WTC11 (cell line): ENCODE measurements at regions not wholly inside any gene's neighbourhood (a gene's known extent, or its start where the extent isn't known, plus 50 kb on each side); places are given as distances from the start of the nearest gene placed in this dataset.

Source experiments
- ATAC-seq: fragments of 200-7000 bp; cut with Tn5 transposase; 2 replicates; pipeline ENCODE4 v1.10.0; 2021; ENCODE audit warnings: mild to moderate bottlenecking, moderate library complexity
- CTCF ChIA-PET: fragments of 300-600 bp; sonication (Branson Sonifier 250); formaldehyde crosslinking; loops from one replicate; lab custom pipeline; 2021; ENCODE audit warnings: antibody characterized with exemption; lab: Charles Lee
- POLR2A ChIA-PET: fragments of 350-600 bp; sonication (Branson Sonifier 250); formaldehyde crosslinking; loops from one replicate; lab custom pipeline; 2021; ENCODE audit warnings: antibody characterized with exemption; lab: Charles Lee
- DNase-seq: peaks from one replicate; pipeline ENCODE4 v3.0.0; 2021; ENCODE audit warnings: low spot score
- H3K27ac Mint-ChIP-seq: 2 replicates; pipeline ENCODE4 v1.8.0; 2021; ENCODE audit warnings: mixed read lengths
- H3K27me3 Mint-ChIP-seq: 2 replicates; pipeline ENCODE4 v1.8.0; 2021; ENCODE audit warnings: low read depth, mild to moderate bottlenecking, moderate library complexity, mixed read lengths
- H3K36me3 Mint-ChIP-seq: 2 replicates; pipeline ENCODE4 v1.8.0; 2021; ENCODE audit warnings: mixed read lengths
- H3K4me1 Mint-ChIP-seq: 2 replicates; pipeline ENCODE4 v1.8.0; 2022; ENCODE audit warnings: mixed read lengths
- H3K4me3 Mint-ChIP-seq: 2 replicates; pipeline ENCODE4 v1.8.0; 2021; ENCODE audit warnings: mild to moderate bottlenecking, moderate library complexity, mixed read lengths
- H3K9me3 Mint-ChIP-seq: 2 replicates; pipeline ENCODE4 v1.8.0; 2021; ENCODE audit warnings: mixed read lengths
- CBFB ChIP-seq: sonication (generic); formaldehyde crosslinking; IDR thresholded peaks from 2 replicates; pipeline ENCODE4 v1.8.1; 2022; ENCODE audit warnings: mild to moderate bottlenecking, low read depth, missing genetic modification reagents
- CREM ChIP-seq: sonication (generic); formaldehyde crosslinking; IDR thresholded peaks from 2 replicates; pipeline ENCODE4 v1.8.1; 2022; ENCODE audit warnings: mild to moderate bottlenecking, missing genetic modification reagents, moderate library complexity
- EMX1 ChIP-seq: fragments of 250-450 bp; sonication (Bioruptor Pico); IDR thresholded peaks from 2 replicates; pipeline ENCODE4 v1.8.0; 2021; ENCODE audit warnings: mild to moderate bottlenecking
- GTF2I ChIP-seq: fragments of 250-450 bp; sonication (Bioruptor Pico); conservative IDR thresholded peaks from 2 replicates; pipeline ENCODE4 v1.4.0; 2021; ENCODE audit warnings: mild to moderate bottlenecking
- JAZF1 ChIP-seq: fragments of 250-450 bp; sonication (Bioruptor Pico); IDR thresholded peaks from 2 replicates; pipeline ENCODE4 v1.9.0; 2021; ENCODE audit warnings: moderate library complexity, mild to moderate bottlenecking, inconsistent platforms
- NFE2L1 ChIP-seq: sonication (generic); formaldehyde crosslinking; IDR thresholded peaks from 2 replicates; pipeline ENCODE4 v1.8.1; 2023; ENCODE audit warnings: missing genetic modification reagents
- OVOL2 ChIP-seq: fragments of 250-450 bp; sonication (Bioruptor Pico); IDR thresholded peaks from 2 replicates; pipeline ENCODE4 v1.9.0; 2021; ENCODE audit warnings: mild to moderate bottlenecking, borderline replicate concordance
- TF ChIP-seq, protein P1 (sequence below): fragments of 250-450 bp; sonication (Bioruptor Pico); IDR thresholded peaks from 2 replicates; pipeline ENCODE4 v1.9.0; 2021; ENCODE audit warnings: mild to moderate bottlenecking
- TF ChIP-seq, protein P2 (sequence below): sonication (generic); formaldehyde crosslinking; IDR thresholded peaks from 2 replicates; pipeline ENCODE4 v1.8.1; 2023; ENCODE audit warnings: mild to moderate bottlenecking, missing genetic modification reagents, moderate library complexity
- TF ChIP-seq, protein P3 (sequence below): sonication (generic); formaldehyde crosslinking; IDR thresholded peaks from 2 replicates; pipeline ENCODE4 v1.8.0; 2023; ENCODE audit warnings: missing genetic modification reagents, mild to moderate bottlenecking, borderline replicate concordance
- TF ChIP-seq, protein P4 (sequence below): fragments of 250-450 bp; sonication (Bioruptor Pico); IDR thresholded peaks from 2 replicates; pipeline ENCODE4 v1.9.0; 2021; ENCODE audit warnings: mild to moderate bottlenecking
- TF ChIP-seq, protein P5 (sequence below): sonication (generic); formaldehyde crosslinking; IDR thresholded peaks from 2 replicates; pipeline ENCODE4 v1.8.1; 2023; ENCODE audit warnings: mild to moderate bottlenecking, moderate library complexity, missing genetic modification reagents
- TF ChIP-seq, protein P6 (sequence below): sonication (generic); formaldehyde crosslinking; IDR thresholded peaks from 2 replicates; pipeline ENCODE4 v1.8.1; 2022; ENCODE audit warnings: low read depth, missing genetic modification reagents, borderline replicate concordance

DNA sequence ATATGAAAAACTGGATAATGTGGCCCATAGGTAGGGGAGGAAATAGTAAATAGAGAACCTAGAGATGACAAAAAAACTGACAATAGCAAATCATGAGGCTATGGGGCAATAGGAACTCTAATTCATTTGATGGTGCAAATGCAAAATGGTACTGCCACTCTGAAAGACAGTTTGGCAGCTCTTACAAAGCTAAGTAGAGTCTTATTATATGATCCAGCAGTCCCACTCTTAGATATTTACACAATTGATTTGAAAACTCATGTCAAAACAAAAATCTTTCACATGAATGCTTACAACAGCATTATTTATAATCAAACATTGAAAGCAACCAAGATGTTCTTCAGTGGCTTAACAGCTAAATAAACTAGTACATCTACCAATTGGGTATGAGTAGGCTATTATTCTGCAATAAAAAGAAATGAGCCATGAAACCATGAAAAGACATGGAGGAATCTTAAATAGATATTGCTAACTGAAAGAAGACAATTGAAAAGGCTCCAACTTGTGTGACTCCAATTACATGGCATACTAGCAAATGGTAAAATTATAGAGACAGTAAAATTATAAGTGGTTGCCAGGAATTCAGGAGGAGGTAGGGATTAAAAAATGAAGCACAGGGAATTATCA is 321.8 kb upstream of the STAC start (continued):
- TF ChIP-seq, protein P1, sequence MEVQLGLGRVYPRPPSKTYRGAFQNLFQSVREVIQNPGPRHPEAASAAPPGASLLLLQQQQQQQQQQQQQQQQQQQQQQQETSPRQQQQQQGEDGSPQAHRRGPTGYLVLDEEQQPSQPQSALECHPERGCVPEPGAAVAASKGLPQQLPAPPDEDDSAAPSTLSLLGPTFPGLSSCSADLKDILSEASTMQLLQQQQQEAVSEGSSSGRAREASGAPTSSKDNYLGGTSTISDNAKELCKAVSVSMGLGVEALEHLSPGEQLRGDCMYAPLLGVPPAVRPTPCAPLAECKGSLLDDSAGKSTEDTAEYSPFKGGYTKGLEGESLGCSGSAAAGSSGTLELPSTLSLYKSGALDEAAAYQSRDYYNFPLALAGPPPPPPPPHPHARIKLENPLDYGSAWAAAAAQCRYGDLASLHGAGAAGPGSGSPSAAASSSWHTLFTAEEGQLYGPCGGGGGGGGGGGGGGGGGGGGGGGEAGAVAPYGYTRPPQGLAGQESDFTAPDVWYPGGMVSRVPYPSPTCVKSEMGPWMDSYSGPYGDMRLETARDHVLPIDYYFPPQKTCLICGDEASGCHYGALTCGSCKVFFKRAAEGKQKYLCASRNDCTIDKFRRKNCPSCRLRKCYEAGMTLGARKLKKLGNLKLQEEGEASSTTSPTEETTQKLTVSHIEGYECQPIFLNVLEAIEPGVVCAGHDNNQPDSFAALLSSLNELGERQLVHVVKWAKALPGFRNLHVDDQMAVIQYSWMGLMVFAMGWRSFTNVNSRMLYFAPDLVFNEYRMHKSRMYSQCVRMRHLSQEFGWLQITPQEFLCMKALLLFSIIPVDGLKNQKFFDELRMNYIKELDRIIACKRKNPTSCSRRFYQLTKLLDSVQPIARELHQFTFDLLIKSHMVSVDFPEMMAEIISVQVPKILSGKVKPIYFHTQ: no peak
- TF ChIP-seq OVOL2 (CRISPR knock-in tag): no peak
- TF ChIP-seq, protein P2, sequence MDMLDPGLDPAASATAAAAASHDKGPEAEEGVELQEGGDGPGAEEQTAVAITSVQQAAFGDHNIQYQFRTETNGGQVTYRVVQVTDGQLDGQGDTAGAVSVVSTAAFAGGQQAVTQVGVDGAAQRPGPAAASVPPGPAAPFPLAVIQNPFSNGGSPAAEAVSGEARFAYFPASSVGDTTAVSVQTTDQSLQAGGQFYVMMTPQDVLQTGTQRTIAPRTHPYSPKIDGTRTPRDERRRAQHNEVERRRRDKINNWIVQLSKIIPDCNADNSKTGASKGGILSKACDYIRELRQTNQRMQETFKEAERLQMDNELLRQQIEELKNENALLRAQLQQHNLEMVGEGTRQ (CRISPR knock-in tag): no peak
- TF ChIP-seq JAZF1: no peak

DNA sequence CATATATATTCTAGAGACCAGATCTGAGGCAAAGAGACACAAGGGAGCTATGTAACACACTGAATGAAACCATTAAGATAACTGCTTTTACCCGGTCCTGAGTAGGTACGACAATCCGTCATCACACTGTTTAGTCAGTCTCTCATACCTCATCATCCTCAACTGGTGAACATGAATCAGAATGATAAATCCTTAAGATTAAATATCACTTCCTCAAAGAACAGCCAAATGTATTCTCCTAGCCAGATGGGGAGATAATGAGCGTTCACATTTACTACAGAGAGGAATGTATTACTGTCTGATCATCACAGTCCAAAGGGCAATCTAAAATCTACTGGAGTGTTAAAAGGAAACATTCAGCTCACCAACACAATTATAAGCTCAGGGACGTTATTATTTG is 319.4 kb upstream of the STAC start:
- no peak overlapping the region for H3K4me3 Mint-ChIP-seq
- ATAC-seq (no peak), DNase-seq (no peak)
- no peak for TF ChIP-seq EMX1 (CRISPR knock-in tag)
- TF ChIP-seq CREM (CRISPR knock-in tag): no peak
- TF ChIP-seq, protein P3, sequence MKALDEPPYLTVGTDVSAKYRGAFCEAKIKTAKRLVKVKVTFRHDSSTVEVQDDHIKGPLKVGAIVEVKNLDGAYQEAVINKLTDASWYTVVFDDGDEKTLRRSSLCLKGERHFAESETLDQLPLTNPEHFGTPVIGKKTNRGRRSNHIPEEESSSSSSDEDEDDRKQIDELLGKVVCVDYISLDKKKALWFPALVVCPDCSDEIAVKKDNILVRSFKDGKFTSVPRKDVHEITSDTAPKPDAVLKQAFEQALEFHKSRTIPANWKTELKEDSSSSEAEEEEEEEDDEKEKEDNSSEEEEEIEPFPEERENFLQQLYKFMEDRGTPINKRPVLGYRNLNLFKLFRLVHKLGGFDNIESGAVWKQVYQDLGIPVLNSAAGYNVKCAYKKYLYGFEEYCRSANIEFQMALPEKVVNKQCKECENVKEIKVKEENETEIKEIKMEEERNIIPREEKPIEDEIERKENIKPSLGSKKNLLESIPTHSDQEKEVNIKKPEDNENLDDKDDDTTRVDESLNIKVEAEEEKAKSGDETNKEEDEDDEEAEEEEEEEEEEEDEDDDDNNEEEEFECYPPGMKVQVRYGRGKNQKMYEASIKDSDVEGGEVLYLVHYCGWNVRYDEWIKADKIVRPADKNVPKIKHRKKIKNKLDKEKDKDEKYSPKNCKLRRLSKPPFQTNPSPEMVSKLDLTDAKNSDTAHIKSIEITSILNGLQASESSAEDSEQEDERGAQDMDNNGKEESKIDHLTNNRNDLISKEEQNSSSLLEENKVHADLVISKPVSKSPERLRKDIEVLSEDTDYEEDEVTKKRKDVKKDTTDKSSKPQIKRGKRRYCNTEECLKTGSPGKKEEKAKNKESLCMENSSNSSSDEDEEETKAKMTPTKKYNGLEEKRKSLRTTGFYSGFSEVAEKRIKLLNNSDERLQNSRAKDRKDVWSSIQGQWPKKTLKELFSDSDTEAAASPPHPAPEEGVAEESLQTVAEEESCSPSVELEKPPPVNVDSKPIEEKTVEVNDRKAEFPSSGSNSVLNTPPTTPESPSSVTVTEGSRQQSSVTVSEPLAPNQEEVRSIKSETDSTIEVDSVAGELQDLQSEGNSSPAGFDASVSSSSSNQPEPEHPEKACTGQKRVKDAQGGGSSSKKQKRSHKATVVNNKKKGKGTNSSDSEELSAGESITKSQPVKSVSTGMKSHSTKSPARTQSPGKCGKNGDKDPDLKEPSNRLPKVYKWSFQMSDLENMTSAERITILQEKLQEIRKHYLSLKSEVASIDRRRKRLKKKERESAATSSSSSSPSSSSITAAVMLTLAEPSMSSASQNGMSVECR: no peak
- no peak for TF ChIP-seq GTF2I (CRISPR knock-in tag)
- TF ChIP-seq, protein P4, sequence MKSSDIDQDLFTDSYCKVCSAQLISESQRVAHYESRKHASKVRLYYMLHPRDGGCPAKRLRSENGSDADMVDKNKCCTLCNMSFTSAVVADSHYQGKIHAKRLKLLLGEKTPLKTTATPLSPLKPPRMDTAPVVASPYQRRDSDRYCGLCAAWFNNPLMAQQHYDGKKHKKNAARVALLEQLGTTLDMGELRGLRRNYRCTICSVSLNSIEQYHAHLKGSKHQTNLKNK (CRISPR knock-in tag): no peak
- no peak for TF ChIP-seq CBFB (CRISPR knock-in tag)
- no peak for TF ChIP-seq NFE2L1
- TF ChIP-seq, protein P5, sequence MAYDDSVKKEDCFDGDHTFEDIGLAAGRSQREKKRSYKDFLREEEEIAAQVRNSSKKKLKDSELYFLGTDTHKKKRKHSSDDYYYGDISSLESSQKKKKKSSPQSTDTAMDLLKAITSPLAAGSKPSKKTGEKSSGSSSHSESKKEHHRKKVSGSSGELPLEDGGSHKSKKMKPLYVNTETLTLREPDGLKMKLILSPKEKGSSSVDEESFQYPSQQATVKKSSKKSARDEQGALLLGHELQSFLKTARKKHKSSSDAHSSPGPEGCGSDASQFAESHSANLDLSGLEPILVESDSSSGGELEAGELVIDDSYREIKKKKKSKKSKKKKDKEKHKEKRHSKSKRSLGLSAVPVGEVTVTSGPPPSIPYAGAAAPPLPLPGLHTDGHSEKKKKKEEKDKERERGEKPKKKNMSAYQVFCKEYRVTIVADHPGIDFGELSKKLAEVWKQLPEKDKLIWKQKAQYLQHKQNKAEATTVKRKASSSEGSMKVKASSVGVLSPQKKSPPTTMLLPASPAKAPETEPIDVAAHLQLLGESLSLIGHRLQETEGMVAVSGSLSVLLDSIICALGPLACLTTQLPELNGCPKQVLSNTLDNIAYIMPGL (CRISPR knock-in tag): no peak
- TF ChIP-seq, protein P6, sequence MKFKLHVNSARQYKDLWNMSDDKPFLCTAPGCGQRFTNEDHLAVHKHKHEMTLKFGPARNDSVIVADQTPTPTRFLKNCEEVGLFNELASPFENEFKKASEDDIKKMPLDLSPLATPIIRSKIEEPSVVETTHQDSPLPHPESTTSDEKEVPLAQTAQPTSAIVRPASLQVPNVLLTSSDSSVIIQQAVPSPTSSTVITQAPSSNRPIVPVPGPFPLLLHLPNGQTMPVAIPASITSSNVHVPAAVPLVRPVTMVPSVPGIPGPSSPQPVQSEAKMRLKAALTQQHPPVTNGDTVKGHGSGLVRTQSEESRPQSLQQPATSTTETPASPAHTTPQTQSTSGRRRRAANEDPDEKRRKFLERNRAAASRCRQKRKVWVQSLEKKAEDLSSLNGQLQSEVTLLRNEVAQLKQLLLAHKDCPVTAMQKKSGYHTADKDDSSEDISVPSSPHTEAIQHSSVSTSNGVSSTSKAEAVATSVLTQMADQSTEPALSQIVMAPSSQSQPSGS (CRISPR knock-in tag): no peak
- no peaks in the 10 kb centered on the region for H3K4me1 Mint-ChIP-seq
- 0 out of 2 replicates have a peak, but pooled peaks cover under 1% of the 10 kb centered on the region for H3K9me3 Mint-ChIP-seq
- ChIA-PET CTCF (no interaction called here), POLR2A (no interaction called here)
- no peaks in the 10 kb centered on the region for H3K36me3 Mint-ChIP-seq
- H3K27me3 Mint-ChIP-seq: no peaks in the 10 kb centered on the region
- H3K27ac Mint-ChIP-seq: no peak overlapping the region
